Osteoblast (primary cell): ENCODE measurements at regions not wholly inside any gene's neighbourhood (a gene's known extent, or its start where the extent isn't known, plus 50 kb on each side); places are given as distances from the start of the nearest gene placed in this dataset.

Source experiments
- DNase-seq: peaks from one replicate; pipeline ENCODE4 v3.0.0; 2011; ENCODE audit warnings: low spot score, mixed read lengths; ENCODE audit not compliant: insufficient read length; ENCODE audit errors: missing footprints
- H2AFZ ChIP-seq: 2 replicates; pipeline ENCODE4 v1.6.0; 2011; ENCODE audit warnings: mild to moderate bottlenecking, low read length
- H3K27ac ChIP-seq: 2 replicates; pipeline ENCODE4 v1.5.1; 2011; ENCODE audit warnings: mild to moderate bottlenecking, low read depth, low read length, moderate library complexity
- H3K27me3 ChIP-seq: 2 replicates; pipeline ENCODE4 v1.6.0; 2012; ENCODE audit warnings: mild to moderate bottlenecking, control low read depth, inconsistent platforms, low read length, moderate library complexity; ENCODE audit not compliant: insufficient read depth
- H3K36me3 ChIP-seq: 2 replicates; pipeline ENCODE4 v1.5.1; 2011; ENCODE audit warnings: mild to moderate bottlenecking, low read length, control low read depth, moderate library complexity; ENCODE audit not compliant: insufficient read depth
- H3K4me1 ChIP-seq: 2 replicates; pipeline ENCODE4 v1.5.1; 2011; ENCODE audit warnings: mild to moderate bottlenecking, low read length, control low read depth, moderate library complexity; ENCODE audit not compliant: insufficient read depth
- H3K4me2 ChIP-seq: 2 replicates; pipeline ENCODE4 v1.6.0; 2011; ENCODE audit warnings: mild to moderate bottlenecking, low read length; ENCODE audit not compliant: insufficient read depth
- H3K4me3 ChIP-seq: fragments of 200-600 bp; sonication (generic); 3 replicates; pipeline ENCODE4 v1.5.1; 2012; ENCODE audit warnings: mild to moderate bottlenecking, low read length, inconsistent platforms; ENCODE audit not compliant: insufficient read depth
- H3K79me2 ChIP-seq: 2 replicates; pipeline ENCODE4 v1.6.0; 2012; ENCODE audit warnings: mild to moderate bottlenecking, low read length, control low read depth, inconsistent platforms; ENCODE audit not compliant: insufficient read depth
- H3K9me3 ChIP-seq: 2 replicates; pipeline ENCODE4 v1.5.1; 2011; ENCODE audit warnings: low read depth, low read length, control low read depth
- H4K20me1 ChIP-seq: 2 replicates; pipeline ENCODE4 v1.6.0; 2012; ENCODE audit warnings: mild to moderate bottlenecking, low read length, control low read depth; ENCODE audit not compliant: insufficient read depth
- TF ChIP-seq, protein P1 (sequence below): IDR thresholded peaks from 2 replicates; pipeline ENCODE4 v1.5.1; 2011; ENCODE audit warnings: mild to moderate bottlenecking, low read depth, low read length, moderate library complexity; ENCODE audit errors: extremely low read depth

DNA sequence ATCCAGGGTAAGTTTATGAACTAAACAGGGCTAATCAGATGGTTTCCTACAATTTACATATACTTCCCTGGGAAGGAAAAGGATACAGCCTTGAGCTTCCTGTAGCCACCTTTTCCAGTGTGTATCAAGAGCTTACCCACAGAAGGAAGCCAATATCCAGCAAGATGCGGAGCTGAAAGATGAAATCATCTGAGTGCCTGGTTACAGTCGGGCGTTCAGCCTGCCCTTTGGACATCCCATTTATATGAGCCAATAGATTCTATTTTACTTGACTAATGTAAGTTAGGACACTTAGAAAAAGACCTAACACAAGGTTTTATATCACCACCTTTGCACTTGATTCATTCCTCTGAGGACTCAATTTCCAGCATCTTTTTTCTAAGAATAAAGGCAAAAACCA lies 108.2 kb downstream of the UCHL5 start:
- H3K27ac ChIP-seq, result no peak overlapping the region
- TF ChIP-seq, protein P1, sequence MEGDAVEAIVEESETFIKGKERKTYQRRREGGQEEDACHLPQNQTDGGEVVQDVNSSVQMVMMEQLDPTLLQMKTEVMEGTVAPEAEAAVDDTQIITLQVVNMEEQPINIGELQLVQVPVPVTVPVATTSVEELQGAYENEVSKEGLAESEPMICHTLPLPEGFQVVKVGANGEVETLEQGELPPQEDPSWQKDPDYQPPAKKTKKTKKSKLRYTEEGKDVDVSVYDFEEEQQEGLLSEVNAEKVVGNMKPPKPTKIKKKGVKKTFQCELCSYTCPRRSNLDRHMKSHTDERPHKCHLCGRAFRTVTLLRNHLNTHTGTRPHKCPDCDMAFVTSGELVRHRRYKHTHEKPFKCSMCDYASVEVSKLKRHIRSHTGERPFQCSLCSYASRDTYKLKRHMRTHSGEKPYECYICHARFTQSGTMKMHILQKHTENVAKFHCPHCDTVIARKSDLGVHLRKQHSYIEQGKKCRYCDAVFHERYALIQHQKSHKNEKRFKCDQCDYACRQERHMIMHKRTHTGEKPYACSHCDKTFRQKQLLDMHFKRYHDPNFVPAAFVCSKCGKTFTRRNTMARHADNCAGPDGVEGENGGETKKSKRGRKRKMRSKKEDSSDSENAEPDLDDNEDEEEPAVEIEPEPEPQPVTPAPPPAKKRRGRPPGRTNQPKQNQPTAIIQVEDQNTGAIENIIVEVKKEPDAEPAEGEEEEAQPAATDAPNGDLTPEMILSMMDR, result no peak
- H2AFZ ChIP-seq, result no peak overlapping the region
- no peaks in the 10 kb centered on the region for H3K27me3 ChIP-seq
- H3K9me3 ChIP-seq, result no peaks in the 10 kb centered on the region
- H3K4me2 ChIP-seq, result no peak overlapping the region
- H3K79me2 ChIP-seq, result no peaks in the 10 kb centered on the region
- H3K36me3 ChIP-seq, result no peaks in the 10 kb centered on the region
- no peak for DNase-seq
- H3K4me1 ChIP-seq, result peaks cover 17% of the 10 kb centered on the region
- no peaks in the 10 kb centered on the region for H4K20me1 ChIP-seq
- H3K4me3 ChIP-seq, result no peak overlapping the region

GRCh38 chr1:192951691-192952460 lies 107.3 kb downstream of the UCHL5 start:
- Histone ChIP-seq H3K4me2 (peak overlapping the region; percentile 34), H4K20me1 (no peaks in the 10 kb centered on the region), H3K36me3 (no peaks in the 10 kb centered on the region), H3K27ac (peak overlapping the region; percentile 43), H3K79me2 (no peaks in the 10 kb centered on the region), H3K9me3 (no peaks in the 10 kb centered on the region), H3K4me3 (no peak overlapping the region), H3K4me1 (peaks cover 17% of the 10 kb centered on the region), H2AFZ (no peak overlapping the region), H3K27me3 (no peaks in the 10 kb centered on the region)
- TF ChIP-seq, protein P1, result no peak
- DNase-seq, result peak; percentile 84

GRCh38 chr1:192952646-192953045 lies 106.5 kb downstream of the UCHL5 start:
- H3K4me3 ChIP-seq, result no peak overlapping the region
- no peaks in the 10 kb centered on the region for H3K36me3 ChIP-seq
- no peaks in the 10 kb centered on the region for H3K27me3 ChIP-seq
- peaks cover 17% of the 10 kb centered on the region for H3K4me1 ChIP-seq
- no peak for DNase-seq
- peak overlapping the region; percentile 34 for H3K4me2 ChIP-seq
- H3K27ac ChIP-seq, result peak overlapping the region; percentile 43
- no peaks in the 10 kb centered on the region for H3K79me2 ChIP-seq
- peak overlapping the region; percentile 45 for H2AFZ ChIP-seq
- TF ChIP-seq, protein P1, result no peak
- H3K9me3 ChIP-seq, result no peaks in the 10 kb centered on the region
- H4K20me1 ChIP-seq, result no peaks in the 10 kb centered on the region

DNA sequence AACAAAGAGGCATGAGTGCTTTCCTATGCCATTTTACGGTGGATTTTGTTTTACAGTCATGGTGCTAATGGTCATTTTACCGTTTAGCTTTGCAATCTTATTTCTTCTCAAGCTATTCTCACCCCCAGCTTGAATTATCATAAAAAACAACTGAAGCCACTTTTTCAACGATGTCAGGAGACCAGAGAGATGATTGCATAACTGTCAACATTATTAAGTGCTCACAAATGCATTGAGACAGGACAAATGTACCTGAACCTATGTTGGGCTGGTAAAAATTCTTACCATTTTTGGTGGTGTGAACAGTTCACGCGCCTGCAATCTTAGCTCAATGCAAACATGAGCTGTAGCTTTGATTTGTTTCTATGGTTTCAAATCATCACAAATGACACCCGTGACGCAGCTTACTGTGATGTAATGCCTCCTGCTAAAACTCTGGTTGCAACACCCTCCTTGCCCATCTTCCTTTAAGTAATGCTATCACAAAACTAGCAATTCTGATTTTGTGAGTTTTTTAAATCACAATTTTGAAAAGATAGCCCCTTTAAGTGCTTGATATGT lies 104.4 kb downstream of the UCHL5 start:
- DNase-seq, result no peak
- H4K20me1 ChIP-seq, result no peaks in the 10 kb centered on the region

More for the DNA sequence above, 104.4 kb downstream of the UCHL5 start:
- no peak overlapping the region for H2AFZ ChIP-seq
- H3K79me2 ChIP-seq, result no peaks in the 10 kb centered on the region
- no peak overlapping the region for H3K4me3 ChIP-seq
- no peaks in the 10 kb centered on the region for H3K9me3 ChIP-seq
- no peaks in the 10 kb centered on the region for H3K36me3 ChIP-seq
- H3K27me3 ChIP-seq, result no peaks in the 10 kb centered on the region
- no peak overlapping the region for H3K4me2 ChIP-seq
- no peak overlapping the region for H3K27ac ChIP-seq
- peaks cover 25% of the 10 kb centered on the region for H3K4me1 ChIP-seq
- TF ChIP-seq, protein P1, result no peak
